B cell (primary cell): ENCODE measurements at regions not wholly inside any gene's neighbourhood (a gene's known extent, or its start where the extent isn't known, plus 50 kb on each side); places are given as distances from the start of the nearest gene placed in this dataset.

Experiments
- ATAC-seq: fragments of 200-7000 bp; cut with Tn5 transposase; one replicate; pipeline ENCODE4 v1.10.0; 2021; ENCODE audit warnings: low read depth, mild to moderate bottlenecking, moderate number of reproducible peaks, moderate library complexity
- CTCF ChIA-PET: fragments of 350-600 bp; sonication (Branson Sonifier 250); formaldehyde crosslinking; loops from one replicate; lab custom pipeline; 2021; ENCODE audit warnings: antibody characterized with exemption, inconsistent platforms; lab: Charles Lee
- POLR2A ChIA-PET: fragments of 350-600 bp; sonication (Branson Sonifier 250); formaldehyde crosslinking; loops from one replicate; lab custom pipeline; 2021; ENCODE audit warnings: antibody characterized with exemption; lab: Charles Lee
- DNase-seq: peaks from one replicate; pipeline ENCODE4 v3.0.0; 2013
- H2AFZ ChIP-seq: 2 replicates; pipeline ENCODE4 v1.6.1; 2012; ENCODE audit warnings: mild to moderate bottlenecking, low read depth, low read length; ENCODE audit not compliant: insufficient read depth, poor library complexity, severe bottlenecking
- H3K27ac ChIP-seq, 2 donors: 1 replicate in 1 of 2; 2 replicates in 1 of 2; pipeline ENCODE4 v1.5.1; 2012 to 2013; ENCODE audit warnings: low read length in 2 of 2, mild to moderate bottlenecking in 2 of 2, moderate library complexity in 1 of 2
- H3K27me3 ChIP-seq, 4 experiments: fragments of 200-600 bp in 1 of 4; sonication (generic) in 1 of 4; replicated peaks in 1 of 4; 1 replicate in 2 of 4; 2 replicates in 2 of 4; pipeline versions ENCODE4 v1.6.1 to v1.7.0; 2013 to 2016; ENCODE audit warnings: low read length in 3 of 4, mild to moderate bottlenecking in 2 of 4, mixed read lengths in 1 of 4, moderate library complexity in 1 of 4; ENCODE audit not compliant: insufficient read depth in 4 of 4, control insufficient read depth in 3 of 4; ENCODE audit errors: control extremely low read depth in 1 of 4
- H3K36me3 ChIP-seq, 2 experiments: replicated peaks in 1 of 2; 1 replicate in 1 of 2; 2 replicates in 1 of 2; pipeline versions ENCODE4 v1.6.1 to v1.7.1; 2013; ENCODE audit warnings: low read length in 1 of 2; ENCODE audit not compliant: insufficient read depth in 2 of 2, control insufficient read depth in 1 of 2; ENCODE audit errors: control extremely low read depth in 1 of 2, extremely low read depth in 1 of 2
- H3K4me1 ChIP-seq, 2 donors: fragments of 200-600 bp in 1 of 2; sonication (generic) in 1 of 2; 1 replicate in 1 of 2; 2 replicates in 1 of 2; pipeline versions ENCODE4 v1.5.1 to v1.6.1; 2013 to 2017; ENCODE audit warnings: low read length in 2 of 2; ENCODE audit not compliant: control insufficient read depth in 2 of 2, insufficient read depth in 2 of 2
- H3K4me2 ChIP-seq: replicated peaks from 2 replicates; pipeline ENCODE3; 2012; ENCODE audit warnings: mild to moderate bottlenecking, low read depth, low read length; ENCODE audit not compliant: poor library complexity, severe bottlenecking
- H3K4me3 ChIP-seq, 5 experiments: fragments of 200-600 bp in 1 of 5; sonication (generic) in 1 of 5; 1 replicate in 3 of 5; 2 replicates in 2 of 5; pipeline versions ENCODE4 v1.5.1 to v1.7.0; 2011 to 2016; ENCODE audit warnings: low read length in 4 of 5, mild to moderate bottlenecking in 4 of 5, low read depth in 2 of 5, control low read depth in 1 of 5, moderate library complexity in 1 of 5; ENCODE audit not compliant: insufficient read depth in 1 of 5; ENCODE audit errors: control extremely low read depth in 1 of 5, extremely low read depth in 1 of 5
- H3K79me2 ChIP-seq: fragments of 200-600 bp; sonication (generic); one replicate; pipeline ENCODE4 v1.6.0; 2016; ENCODE audit warnings: low read length; ENCODE audit not compliant: control insufficient read depth, insufficient read depth
- H3K9ac ChIP-seq: fragments of 200-600 bp; sonication (generic); 2 replicates; pipeline ENCODE4 v1.6.1; 2017; ENCODE audit warnings: mild to moderate bottlenecking, low read length, moderate library complexity
- H3K9me3 ChIP-seq, 3 donors: one replicate each; pipeline versions ENCODE4 v1.6.1 to v1.7.1; 2013; ENCODE audit warnings: low read length in 2 of 3; ENCODE audit not compliant: control insufficient read depth in 2 of 3, insufficient read depth in 1 of 3; ENCODE audit errors: control extremely low read depth in 1 of 3
- H4K20me1 ChIP-seq: 2 replicates; pipeline ENCODE4 v1.6.0; 2012; ENCODE audit warnings: mild to moderate bottlenecking, low read length; ENCODE audit not compliant: insufficient read depth, control insufficient read depth, poor library complexity, severe bottlenecking
- H3K27ac Mint-ChIP-seq: one replicate; pipeline ENCODE4 v1.8.0; 2021; ENCODE audit warnings: mixed read lengths
- H3K27me3 Mint-ChIP-seq: one replicate; pipeline ENCODE4 v1.8.0; 2021; ENCODE audit warnings: mixed read lengths
- H3K4me1 Mint-ChIP-seq: one replicate; pipeline ENCODE4 v1.8.0; 2021; ENCODE audit warnings: mixed read lengths
- H3K4me3 Mint-ChIP-seq: one replicate; pipeline ENCODE4 v1.8.0; 2021; ENCODE audit warnings: mixed read lengths
- H3K9me3 Mint-ChIP-seq: one replicate; pipeline ENCODE4 v1.8.0; 2022; ENCODE audit warnings: mixed read lengths; ENCODE audit not compliant: insufficient read depth
- CTCF ChIP-seq: fragments of 200-600 bp; IDR thresholded peaks from one replicate; pipeline ENCODE4 v1.8.0; 2022; ENCODE audit warnings: antibody characterized with exemption, mild to moderate bottlenecking
- EZH2 ChIP-seq: IDR thresholded peaks from 2 replicates; pipeline ENCODE4 v1.6.1; 2012; ENCODE audit warnings: borderline replicate concordance, low read depth, mild to moderate bottlenecking, moderate library complexity, low read length; ENCODE audit not compliant: insufficient read depth, poor library complexity, severe bottlenecking
- WGBS: methylation state at CpG from one replicate; pipeline ENCODE4 v1.1.5; 2013; ENCODE audit warnings: missing lambda C conversion rate; ENCODE audit not compliant: insufficient coverage; 5-methylcytosine and 5-hydroxymethylcytosine counted together
- intact Hi-C: fragments of 100-400 bp; cut with micrococcal nuclease; formaldehyde crosslinking; loops from one replicate; pipeline ENCODE4 v1.10.0; 2022

DNA sequence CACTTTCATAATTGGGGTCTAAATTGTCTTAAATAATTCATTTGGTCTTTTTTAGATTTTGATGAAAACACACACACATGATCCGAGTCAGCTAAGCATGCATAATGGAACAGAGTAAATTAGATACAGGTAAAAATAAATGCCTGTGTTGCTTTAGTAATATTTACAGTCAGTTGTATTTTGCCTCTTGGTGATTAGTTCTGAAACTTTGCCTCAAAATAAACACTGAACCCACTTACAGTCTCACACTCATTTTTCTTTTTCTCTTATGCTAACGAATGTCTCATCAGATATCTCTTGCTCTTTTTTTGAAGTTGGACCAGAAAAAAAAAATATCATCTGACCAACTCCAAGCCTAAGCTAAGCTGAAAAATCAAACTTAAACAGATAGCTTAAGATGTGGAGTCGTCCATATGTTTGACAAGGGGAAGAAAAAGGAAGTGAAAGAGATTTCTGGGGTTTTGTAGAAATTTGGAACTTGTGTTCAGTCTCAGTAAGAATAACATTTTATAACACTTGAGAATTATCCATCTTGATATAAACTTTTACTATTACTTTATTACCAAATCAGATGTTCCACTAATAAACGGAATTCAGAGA, 592.5 kb downstream of the RPL10L start:
- no peaks in the 10 kb centered on the region for H3K27me3 Mint-ChIP-seq
- H3K4me2 ChIP-seq = no peak overlapping the region
- no peak for ATAC-seq
- H3K4me1 Mint-ChIP-seq = no peaks in the 10 kb centered on the region
- no peaks in the 10 kb centered on the region for H4K20me1 ChIP-seq
- no peaks in the 10 kb centered on the region for H3K36me3 ChIP-seq
- H3K4me3 Mint-ChIP-seq = no peak overlapping the region
- WGBS = no CpG with 5 or more reads among the region's 4 CpGs
- H3K9me3 ChIP-seq = peaks cover 0 to 3% (median 0%) of the 10 kb centered on the region in 3 donors
- no peaks in the 10 kb centered on the region for H3K4me1 ChIP-seq
- no peaks in the 10 kb centered on the region for H3K79me2 ChIP-seq
- POLR2A ChIA-PET = no interaction called here
- no peak overlapping the region for H2AFZ ChIP-seq
- no peak for DNase-seq
- intact Hi-C loops = no loop called here
- H3K27ac Mint-ChIP-seq = no peak overlapping the region
- no peak overlapping the region for H3K27ac ChIP-seq
- CTCF ChIA-PET = no interaction called here
- TF ChIP-seq CTCF (no peak), EZH2 (no peak)
- H3K9me3 Mint-ChIP-seq = no peaks in the 10 kb centered on the region
- no peaks in the 10 kb centered on the region for H3K27me3 ChIP-seq
- H3K4me3 ChIP-seq = no peak overlapping the region
- H3K9ac ChIP-seq = no peak overlapping the region

DNA sequence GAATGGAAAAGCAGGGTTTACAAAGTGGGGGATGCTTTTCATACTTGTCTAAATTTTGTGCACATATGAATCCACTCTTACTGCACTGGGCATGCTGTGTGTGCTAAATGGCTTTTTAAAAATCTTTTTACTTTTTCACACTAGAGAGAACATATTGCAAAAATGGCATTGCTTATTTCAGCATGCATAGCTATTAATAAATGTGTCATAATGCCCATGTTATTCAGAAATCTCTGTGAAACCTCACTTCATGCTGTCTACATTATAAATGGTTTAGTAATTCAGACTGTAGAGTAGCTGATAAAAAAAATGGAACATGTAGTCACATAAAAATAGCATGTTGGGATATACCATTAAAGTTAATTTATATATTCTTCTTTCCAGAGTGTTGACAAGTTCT, 593.8 kb downstream of the RPL10L start:
- DNase-seq (no peak), ATAC-seq (no peak)

More for the DNA sequence above, 593.8 kb downstream of the RPL10L start:
- Histone ChIP-seq H3K4me1 (no peaks in the 10 kb centered on the region), H3K9me3 (no peaks in the 10 kb centered on the region), H3K4me3 (no peak overlapping the region), H3K27ac (no peak overlapping the region), H3K79me2 (no peaks in the 10 kb centered on the region), H4K20me1 (no peaks in the 10 kb centered on the region), H2AFZ (no peak overlapping the region), H3K27me3 (no peaks in the 10 kb centered on the region), H3K4me2 (no peak overlapping the region), H3K36me3 (no peaks in the 10 kb centered on the region), H3K9ac (no peak overlapping the region)
- ChIA-PET POLR2A (no interaction called here), CTCF (no interaction called here)
- no peaks in the 10 kb centered on the region for H3K4me1 Mint-ChIP-seq
- no peaks in the 10 kb centered on the region for H3K27me3 Mint-ChIP-seq
- TF ChIP-seq EZH2 (no peak), CTCF (no peak)
- intact Hi-C loops = no loop called here
- no peak overlapping the region for H3K4me3 Mint-ChIP-seq
- H3K9me3 Mint-ChIP-seq = no peaks in the 10 kb centered on the region
- no peak overlapping the region for H3K27ac Mint-ChIP-seq
